Hepatocyte (in vitro differentiated cells): ENCODE measurements at regions not wholly inside any gene's neighbourhood (a gene's known extent, or its start where the extent isn't known, plus 50 kb on each side); places are given as distances from the start of the nearest gene placed in this dataset. TPM values are rescaled to one million over a fixed set of nuclear protein-coding genes. Genes with fewer than 3 reads are reported as not detected.

Experiments used
- DNase-seq: peaks from one replicate; pipeline ENCODE4 v3.0.0-alpha.2; 2016; ENCODE audit warnings: low spot score
- H2AFZ ChIP-seq: fragments of 200-600 bp; sonication (generic); 2 replicates; pipeline ENCODE4 v1.6.0; 2016; ENCODE audit warnings: antibody characterized with exemption, mild to moderate bottlenecking
- H3K27ac ChIP-seq: fragments of 200-600 bp; sonication (generic); 2 replicates; pipeline ENCODE4 v1.5.1; 2016; ENCODE audit warnings: mild to moderate bottlenecking
- H3K27me3 ChIP-seq: fragments of 200-600 bp; sonication (generic); 2 replicates; pipeline ENCODE4 v1.6.1; 2016
- H3K36me3 ChIP-seq: fragments of 200-600 bp; sonication (generic); replicated peaks from 2 replicates; pipeline ENCODE4 v1.5.1; 2016; ENCODE audit warnings: low read depth; ENCODE audit not compliant: insufficient read depth
- H3K4me1 ChIP-seq: fragments of 200-600 bp; sonication (generic); 2 replicates; pipeline ENCODE4 v1.5.1; 2016; ENCODE audit warnings: mild to moderate bottlenecking, moderate library complexity; ENCODE audit not compliant: insufficient read depth
- H3K4me2 ChIP-seq: fragments of 200-600 bp; sonication (generic); 2 replicates; pipeline ENCODE4 v1.6.0; 2016
- H3K4me3 ChIP-seq: fragments of 200-600 bp; sonication (generic); 2 replicates; pipeline ENCODE4 v1.5.1; 2016; ENCODE audit warnings: mild to moderate bottlenecking
- H3K79me2 ChIP-seq: fragments of 200-600 bp; sonication (generic); 2 replicates; pipeline ENCODE4 v1.6.0; 2017; ENCODE audit warnings: mild to moderate bottlenecking
- H3K9me2 ChIP-seq: fragments of 200-600 bp; sonication (generic); replicated peaks from 2 replicates; pipeline ENCODE4 v1.6.0; 2017; ENCODE audit warnings: mild to moderate bottlenecking; ENCODE audit not compliant: insufficient read depth
- H3K9me3 ChIP-seq: fragments of 200-600 bp; sonication (generic); 2 replicates; pipeline ENCODE4 v1.5.1; 2016; ENCODE audit warnings: low read depth, mild to moderate bottlenecking
- H4K20me1 ChIP-seq: fragments of 200-600 bp; sonication (generic); 2 replicates; pipeline ENCODE4 v1.6.0; 2016; ENCODE audit warnings: mild to moderate bottlenecking; ENCODE audit not compliant: insufficient read depth, poor library complexity, severe bottlenecking
- CTCF ChIP-seq: fragments of 200-600 bp; sonication (generic); IDR thresholded peaks from 2 replicates; pipeline ENCODE4 v1.5.1; 2016; ENCODE audit warnings: antibody characterized with exemption, mild to moderate bottlenecking; ENCODE audit not compliant: poor library complexity
- EZH2 ChIP-seq: fragments of 200-600 bp; sonication (generic); IDR thresholded peaks from 2 replicates; pipeline ENCODE4 v1.6.1; 2016; ENCODE audit warnings: antibody characterized with exemption, mild to moderate bottlenecking, borderline replicate concordance
- EZH2phosphoT487 ChIP-seq: fragments of 200-600 bp; sonication (generic); IDR thresholded peaks from one replicate; pipeline ENCODE4 v1.6.1; 2018; ENCODE audit warnings: antibody characterized with exemption, mild to moderate bottlenecking, low read depth, moderate library complexity; ENCODE audit not compliant: unreplicated experiment, severe bottlenecking
- WGBS: methylation state at CpG from one replicate; pipeline ENCODE4 v1.1.6; 2016; ENCODE audit warnings: low lambda C conversion rate; ENCODE audit errors: missing lambda C conversion rate; 5-methylcytosine and 5-hydroxymethylcytosine counted together
- small RNA-seq: library from RNA; depleted of rRNA; stranded (forward); fragments of <200 nt; gene quantifications from one replicate; pipeline ENCODE3, GENCODE V24; 2014

GRCh38 chr6:109221543-109222195 is 126.4 kb downstream of the CEP57L1 start:
- no peak overlapping the region for H3K27ac ChIP-seq
- no peak for DNase-seq
- H4K20me1 ChIP-seq: no peaks in the 10 kb centered on the region
- 92% methylated on average over 1 of the region's 1 CpG for WGBS
- H3K9me3 ChIP-seq: no peaks in the 10 kb centered on the region
- no peak overlapping the region for H3K4me3 ChIP-seq
- TF ChIP-seq EZH2phosphoT487: no peak
- TF ChIP-seq EZH2: no peak
- TF ChIP-seq CTCF: no peak
- H3K4me2 ChIP-seq: no peak overlapping the region
- H3K36me3 ChIP-seq: no peaks in the 10 kb centered on the region
- H3K79me2 ChIP-seq: no peaks in the 10 kb centered on the region
- H3K4me1 ChIP-seq: no peaks in the 10 kb centered on the region
- no peaks in the 10 kb centered on the region for H3K9me2 ChIP-seq
- no peaks in the 10 kb centered on the region for H3K27me3 ChIP-seq
- H2AFZ ChIP-seq: no peak overlapping the region

Small RNA genes in the stretch of these regions (small RNA-seq; reads per million reads assigned to genes)
- gene AL359711.1 (not detected), gene RNY3P11 (not detected)
